ENCODE measurements at regions not wholly inside any gene's neighbourhood (a gene's known extent, or its start where the extent isn't known, plus 50 kb on each side); places are given as distances from the start of the nearest gene placed in this dataset.
"Not testable (repeated sequence)": the region's sequence is repeated elsewhere in the genome, so short reads cannot be mapped to it uniquely, and the experiment has no call there.

GRCh38 chr15:94847325-94847724 lies 616.0 kb downstream of the MCTP2 start:
- DNase-seq = no peak

- DNase-seq = no peak
Measured at GRCh38 chr15:94848054-94848453, 616.7 kb downstream of the MCTP2 start.

- DNase-seq = no peak
Measured at GRCh38 chr15:94855018-94855408, 623.7 kb downstream of the MCTP2 start.

- no peak for DNase-seq
Measured at GRCh38 chr15:94855409-94856266, 624.3 kb downstream of the MCTP2 start.

- no peak for DNase-seq
Measured at GRCh38 chr15:94856267-94856854, 625.0 kb downstream of the MCTP2 start.

- no peak for DNase-seq
Measured at GRCh38 chr15:94857466-94857865, 626.1 kb downstream of the MCTP2 start.

- DNase-seq = no peak
Measured at GRCh38 chr15:94858011-94858410, 626.6 kb downstream of the MCTP2 start.

GRCh38 chr15:94858449-94858848 lies 627.1 kb downstream of the MCTP2 start:
- DNase-seq = no peak

- no peak for DNase-seq
Measured at GRCh38 chr15:94858920-94859319, 627.6 kb downstream of the MCTP2 start.

GRCh38 chr15:94864600-94864999 lies 633.2 kb downstream of the MCTP2 start:
- no peak for DNase-seq

GRCh38 chr15:94868265-94868664 lies 636.9 kb downstream of the MCTP2 start:
- not testable (repeated sequence) for DNase-seq

- DNase-seq = no peak
Measured at GRCh38 chr15:94875550-94875949, 644.2 kb downstream of the MCTP2 start.

- no peak for DNase-seq
Measured at GRCh38 chr15:94877833-94878232, 646.5 kb downstream of the MCTP2 start.

GRCh38 chr15:94882071-94882712 lies 650.8 kb downstream of the MCTP2 start:
- no peak for DNase-seq

- DNase-seq = no peak
Measured at GRCh38 chr15:94887391-94887790, 656.0 kb downstream of the MCTP2 start.

- no peak for DNase-seq
Measured at GRCh38 chr15:94889153-94889552, 657.8 kb downstream of the MCTP2 start.

- no peak for DNase-seq
Measured at GRCh38 chr15:94893091-94893490, 661.7 kb downstream of the MCTP2 start.

GRCh38 chr15:94894056-94894455 lies 662.7 kb downstream of the MCTP2 start:
- DNase-seq = no peak

GRCh38 chr15:94909510-94909909 lies 678.1 kb downstream of the MCTP2 start:
- DNase-seq = no peak

GRCh38 chr15:94910166-94910565 lies 678.8 kb downstream of the MCTP2 start:
- no peak for DNase-seq

- no peak for DNase-seq
Measured at GRCh38 chr15:94912760-94913159, 681.4 kb downstream of the MCTP2 start.

GRCh38 chr15:94917068-94917467 lies 685.7 kb downstream of the MCTP2 start:
- no peak for DNase-seq

- DNase-seq = no peak
Measured at GRCh38 chr15:94921936-94922335, 690.6 kb downstream of the MCTP2 start.

- DNase-seq = no peak
Measured at GRCh38 chr15:94924057-94924456, 692.7 kb downstream of the MCTP2 start.

Data from NCI-H774 (cell line).